K562 (cell line): ENCODE measurements at regions not wholly inside any gene's neighbourhood (a gene's known extent, or its start where the extent isn't known, plus 50 kb on each side); places are given as distances from the start of the nearest gene placed in this dataset.

Experiments
- ATAC-seq: fragments of 200-7000 bp; cut with Tn5 transposase; 3 replicates; pipeline ENCODE4 v1.9.1; 2020; ENCODE audit warnings: moderate library complexity
- BruUV-seq: library from RNA; stranded (reverse); fragments of 400-500 nt; replicated peaks from 2 replicates; lab custom pipeline; 2021; lab: Mats Ljungman, UMichigan
- CTCF ChIA-PET: fragments of 300-600 bp; formaldehyde crosslinking; extraction: SDS; loops from one replicate; lab custom pipeline; 2021; ENCODE audit warnings: low intra/inter-chr PET ratio; lab: Yijun Ruan, JAX
- POLR2A ChIA-PET: fragments of 300-600, 350-650 bp; sonication (Branson Sonifier 250); formaldehyde crosslinking; extraction: SDS; loops from one replicate; lab custom pipeline; 2021; ENCODE audit warnings: antibody characterized with exemption, inconsistent platforms; lab: Yijun Ruan, JAX
- DNase-seq, 4 experiments: peaks; one replicate each; pipeline versions ENCODE4 v3.0.0 to v3.0.0-alpha.2; 2011 to 2018; ENCODE audit warnings: low spot score in 3 of 4, mixed read lengths in 3 of 4; ENCODE audit errors: extremely low read depth in 1 of 4
- FAIRE-seq: peaks from 2 replicates; lab custom pipeline; 2011; peaks lifted over from hg19 to GRCh38; lab: Jason Lieb, UNC
- H2AFZ ChIP-seq: 2 replicates; pipeline ENCODE4 v1.6.0; 2011; ENCODE audit warnings: low read depth, low read length, control low read depth, inconsistent platforms
- H3K27ac ChIP-seq: fragments of 200-600 bp; 3 replicates; pipeline ENCODE4 v1.8.0; 2011; ENCODE audit warnings: low read depth, mild to moderate bottlenecking, control low read depth, inconsistent platforms, low read length, moderate library complexity, mixed read lengths; ENCODE audit errors: extremely low read depth
- H3K27me3 ChIP-seq, 2 experiments: fragments of 300-600 bp in 1 of 2; 2 replicates in 1 of 2; 3 replicates in 1 of 2; pipeline versions ENCODE4 v1.6.0 to v1.8.0; 2011; ENCODE audit warnings: inconsistent platforms in 2 of 2, low read length in 2 of 2, mild to moderate bottlenecking in 1 of 2, mixed read lengths in 1 of 2, moderate library complexity in 1 of 2; ENCODE audit not compliant: control insufficient read depth in 2 of 2, insufficient read depth in 2 of 2
- H3K36me3 ChIP-seq: fragments of 300-600 bp; 3 replicates; pipeline ENCODE4 v1.8.0; 2011; ENCODE audit warnings: mild to moderate bottlenecking, low read length, inconsistent platforms; ENCODE audit not compliant: control insufficient read depth, insufficient read depth
- H3K4me1 ChIP-seq, 2 experiments: fragments of 200-600 bp in 1 of 2; replicated peaks in 1 of 2; 2 replicates in 1 of 2; 3 replicates in 1 of 2; pipeline versions ENCODE4 v1.5.1 to v1.8.0; 2011; ENCODE audit warnings: inconsistent platforms in 2 of 2, low read length in 2 of 2, mild to moderate bottlenecking in 1 of 2, mixed read lengths in 1 of 2, moderate library complexity in 1 of 2; ENCODE audit not compliant: control insufficient read depth in 2 of 2, insufficient read depth in 2 of 2
- H3K4me2 ChIP-seq: 2 replicates; pipeline ENCODE4 v1.6.1; 2011; ENCODE audit warnings: low read length, control low read depth, inconsistent platforms, mixed read lengths; ENCODE audit not compliant: insufficient read depth
- H3K4me3 ChIP-seq: fragments of 200-600 bp; sonication (generic), shearing (Covaris generic); 2 replicates; pipeline ENCODE4 v1.5.1; 2016; ENCODE audit warnings: control low read depth, inconsistent platforms
- H3K79me2 ChIP-seq: fragments of 200-600 bp; 3 replicates; pipeline ENCODE4 v1.8.0; 2011; ENCODE audit warnings: low read length, inconsistent platforms; ENCODE audit not compliant: control insufficient read depth, insufficient read depth
- H3K9ac ChIP-seq, 2 experiments: 2 replicates each; pipeline versions ENCODE4 v1.6.0 to v1.6.1; 2011; ENCODE audit warnings: low read depth in 2 of 2, low read length in 2 of 2, control low read depth in 1 of 2, inconsistent platforms in 1 of 2, mild to moderate bottlenecking in 1 of 2, mixed read lengths in 1 of 2; ENCODE audit not compliant: insufficient read depth in 1 of 2
- H3K9me1 ChIP-seq: one replicate; pipeline ENCODE4 v1.6.0; 2011; ENCODE audit warnings: inconsistent platforms, mild to moderate bottlenecking, low read length, moderate library complexity; ENCODE audit not compliant: control insufficient read depth, insufficient read depth
- H3K9me3 ChIP-seq: replicated peaks from 2 replicates; pipeline ENCODE4 v1.5.1; 2011; ENCODE audit warnings: low read depth, low read length, inconsistent platforms; ENCODE audit not compliant: control insufficient read depth, insufficient read depth
- H4K20me1 ChIP-seq: replicated peaks from 2 replicates; pipeline ENCODE4 v1.6.1; 2011; ENCODE audit warnings: low read length, inconsistent platforms, mixed read lengths; ENCODE audit not compliant: control insufficient read depth, insufficient read depth
- BDP1 ChIP-seq: IDR thresholded peaks from 3 replicates; pipeline ENCODE4 v1.6.1; 2011; ENCODE audit not compliant: insufficient read length, insufficient read depth
- C11orf30 ChIP-seq: fragments of 450-650 bp; IDR thresholded peaks from 2 replicates; pipeline ENCODE4 v1.6.1; 2016; ENCODE audit warnings: low read depth, mild to moderate bottlenecking
- CTBP1 ChIP-seq: fragments of 450-650 bp; IDR thresholded peaks from 2 replicates; pipeline ENCODE4 v1.6.1; 2016; ENCODE audit warnings: borderline replicate concordance
- E2F4 ChIP-seq: sonication (generic); formaldehyde crosslinking; IDR thresholded peaks from 2 replicates; pipeline ENCODE4 v1.8.0; 2022; ENCODE audit warnings: mild to moderate bottlenecking, low read depth, missing genetic modification reagents
- ERF ChIP-seq: fragments of 450-650 bp; formaldehyde crosslinking; IDR thresholded peaks from 2 replicates; pipeline ENCODE4 v1.4.0; 2020; ENCODE audit warnings: mild to moderate bottlenecking, mixed read lengths
- GTF2A2 ChIP-seq: IDR thresholded peaks from 2 replicates; pipeline ENCODE4 v1.6.1; 2016; ENCODE audit warnings: mild to moderate bottlenecking, missing genetic modification characterization, missing compliant biosample characterization
- MCM7 ChIP-seq, 2 experiments: fragments of 450-650 bp; IDR thresholded peaks; 2 replicates each; pipeline ENCODE4 v1.6.1; 2016 to 2018
- PRPF4 ChIP-seq: fragments of 200-400 bp; formaldehyde crosslinking; IDR thresholded peaks from one replicate; pipeline ENCODE4 v1.6.1; 2017; ENCODE audit warnings: low read length, low read depth, mild to moderate bottlenecking; ENCODE audit not compliant: insufficient read depth, poor library complexity, severe bottlenecking
- RBFOX2 ChIP-seq: fragments of 200-400 bp; formaldehyde crosslinking; IDR thresholded peaks from 2 replicates; pipeline ENCODE4 v1.6.1; 2017; ENCODE audit warnings: low read depth, mild to moderate bottlenecking, low read length, moderate library complexity
- SMAD4 ChIP-seq: fragments of 250-450 bp; sonication (Bioruptor Pico); conservative IDR thresholded peaks from 2 replicates; pipeline ENCODE4 v1.8.0; 2021; ENCODE audit warnings: inconsistent platforms, mild to moderate bottlenecking, moderate library complexity
- SRSF7 ChIP-seq: fragments of 200-400 bp; formaldehyde crosslinking; optimal IDR thresholded peaks from 2 replicates; pipeline ENCODE3; 2017; ENCODE audit warnings: mild to moderate bottlenecking, low read depth, low read length
- TRIM24 ChIP-seq, 2 experiments: fragments of 450-650 bp; IDR thresholded peaks; 2 replicates each; pipeline ENCODE4 v1.6.1; 2016
- ZNF695 ChIP-seq: fragments of 450-650 bp; formaldehyde crosslinking; IDR thresholded peaks from 2 replicates; pipeline ENCODE4 v1.4.0; 2020; ENCODE audit warnings: mild to moderate bottlenecking, moderate library complexity
- WGBS: fragments of 100-300 bp; shearing (Covaris generic); methylation state at CpG from one replicate; pipeline ENCODE4 v1.1.6; 2016; ENCODE audit warnings: low coverage, mixed read lengths; ENCODE audit not compliant: insufficient coverage; ENCODE audit errors: missing lambda C conversion rate; 5-methylcytosine and 5-hydroxymethylcytosine counted together
- in situ Hi-C: fragments of 300-500 bp; cut with MboI; formaldehyde crosslinking; loops from 4 replicates; pipeline ENCODE4 v1.15.0; 2018; ENCODE audit warnings: inconsistent platforms, mixed read lengths
- intact Hi-C: fragments of 100-400 bp; cut with micrococcal nuclease; formaldehyde crosslinking; loops from 2 replicates; pipeline ENCODE4 v1.14.2; 2022
- TF ChIP-seq, protein P1 (sequence below): IDR thresholded peaks from 2 replicates; pipeline ENCODE4 v1.6.1; 2012; ENCODE audit warnings: low read depth, low read length, improper control_type of control experiment, borderline replicate concordance

DNA sequence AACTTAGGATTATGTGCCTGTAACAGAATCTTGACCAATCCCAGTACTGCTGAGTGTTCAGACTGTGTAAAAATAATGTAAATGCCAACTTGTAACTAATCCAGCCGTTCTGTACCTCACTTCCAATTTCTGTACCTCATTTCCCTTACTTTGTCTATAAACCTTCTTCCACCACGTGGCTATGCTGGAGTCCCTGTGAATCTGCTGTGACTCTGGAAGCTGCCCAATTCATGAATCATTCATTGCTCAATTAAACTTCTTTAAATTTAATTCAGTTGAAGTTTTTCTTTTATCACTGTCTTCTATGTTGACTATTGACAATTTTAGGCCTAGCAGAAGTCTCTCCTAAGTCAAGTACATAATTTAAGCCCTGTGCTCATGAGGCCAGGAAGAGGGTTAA is 215.3 kb upstream of the RHOBTB1 start:
- H3K4me2 ChIP-seq, result no peak overlapping the region
- 0% methylated on average over 2 of the region's 2 CpGs for WGBS
- H3K36me3 ChIP-seq, result no peaks in the 10 kb centered on the region
- peaks cover 0 to 18% of the 10 kb centered on the region in 2 experiments; a peak in 3 of 5 replicates for H3K27me3 ChIP-seq
- POLR2A ChIA-PET, result interaction anchor here (0.6 to 1.2 kb wide), 2 partner anchors 9 to 744 kb away, joined by 3 to 4 read pairs; no protein-coding TSS in a partner anchor
- no peak overlapping the region for H2AFZ ChIP-seq
- H3K79me2 ChIP-seq, result no peaks in the 10 kb centered on the region
- TF ChIP-seq C11orf30 (no peak), PRPF4 (no peak), GTF2A2 (no peak), BDP1 (no peak), ZNF695 (CRISPR knock-in tag) (no peak), MCM7 (IDR thresholded peaks at IDR 0.05) (no peak), TRIM24 (IDR thresholded peaks at IDR 0.05) (no peak), RBFOX2 (no peak), CTBP1 (no peak), ERF (CRISPR knock-in tag) (no peak), SRSF7 (no peak), E2F4 (CRISPR knock-in tag) (no peak), SMAD4 (CRISPR knock-in tag) (no peak)
- TF ChIP-seq, protein P1, sequence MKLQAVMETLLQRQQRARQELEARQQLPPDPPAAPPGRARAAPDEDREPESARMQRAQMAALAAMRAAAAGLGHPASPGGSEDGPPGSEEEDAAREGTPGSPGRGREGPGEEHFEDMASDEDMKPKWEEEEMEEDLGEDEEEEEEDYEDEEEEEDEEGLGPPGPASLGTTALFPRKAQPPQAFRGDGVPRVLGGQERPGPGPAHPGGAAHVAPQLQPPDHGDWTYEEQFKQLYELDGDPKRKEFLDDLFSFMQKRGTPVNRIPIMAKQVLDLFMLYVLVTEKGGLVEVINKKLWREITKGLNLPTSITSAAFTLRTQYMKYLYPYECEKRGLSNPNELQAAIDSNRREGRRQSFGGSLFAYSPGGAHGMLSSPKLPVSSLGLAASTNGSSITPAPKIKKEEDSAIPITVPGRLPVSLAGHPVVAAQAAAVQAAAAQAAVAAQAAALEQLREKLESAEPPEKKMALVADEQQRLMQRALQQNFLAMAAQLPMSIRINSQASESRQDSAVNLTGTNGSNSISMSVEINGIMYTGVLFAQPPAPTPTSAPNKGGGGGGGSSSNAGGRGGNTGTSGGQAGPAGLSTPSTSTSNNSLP, result no peak
- DNase-seq (no peak), ATAC-seq (no peak), FAIRE-seq (no peak)
- no peak overlapping the region for H3K27ac ChIP-seq
- no peaks in the 10 kb centered on the region for H3K9me3 ChIP-seq
- H3K9me1 ChIP-seq, result no peaks in the 10 kb centered on the region
- intact Hi-C loops, result no loop called here
- CTCF ChIA-PET, result no interaction called here
- no peaks in the 10 kb centered on the region for H4K20me1 ChIP-seq
- H3K4me3 ChIP-seq, result no peak overlapping the region
- no peak overlapping the region for H3K9ac ChIP-seq
- in situ Hi-C loops, result no loop called here
- BruUV-seq, result no TSS peak
- H3K4me1 ChIP-seq, result no peaks in the 10 kb centered on the region
